GM12865 (cell line): ENCODE measurements at regions not wholly inside any gene's neighbourhood (a gene's known extent, or its start where the extent isn't known, plus 50 kb on each side); places are given as distances from the start of the nearest gene placed in this dataset.
A peak's percentile ranks its signal among the peaks of the same experiment; 100 is the strongest.
"Not testable (repeated sequence)": the region's sequence is repeated elsewhere in the genome, so short reads cannot be mapped to it uniquely, and the experiment has no call there.

Source experiments
- DNase-seq: peaks from one replicate; pipeline ENCODE4 v3.0.0; 2010; ENCODE audit warnings: low read depth
- H3K4me3 ChIP-seq: 2 replicates; pipeline ENCODE4 v1.5.1; 2011; ENCODE audit warnings: mild to moderate bottlenecking, low read depth, low read length, control low read depth
- TF ChIP-seq, protein P1 (sequence below): IDR thresholded peaks from 2 replicates; pipeline ENCODE4 v1.5.1; 2011; ENCODE audit warnings: low read length, control low read depth, low read depth, inconsistent platforms; ENCODE audit not compliant: insufficient read depth; ENCODE audit errors: missing control alignments

- TF ChIP-seq, protein P1, sequence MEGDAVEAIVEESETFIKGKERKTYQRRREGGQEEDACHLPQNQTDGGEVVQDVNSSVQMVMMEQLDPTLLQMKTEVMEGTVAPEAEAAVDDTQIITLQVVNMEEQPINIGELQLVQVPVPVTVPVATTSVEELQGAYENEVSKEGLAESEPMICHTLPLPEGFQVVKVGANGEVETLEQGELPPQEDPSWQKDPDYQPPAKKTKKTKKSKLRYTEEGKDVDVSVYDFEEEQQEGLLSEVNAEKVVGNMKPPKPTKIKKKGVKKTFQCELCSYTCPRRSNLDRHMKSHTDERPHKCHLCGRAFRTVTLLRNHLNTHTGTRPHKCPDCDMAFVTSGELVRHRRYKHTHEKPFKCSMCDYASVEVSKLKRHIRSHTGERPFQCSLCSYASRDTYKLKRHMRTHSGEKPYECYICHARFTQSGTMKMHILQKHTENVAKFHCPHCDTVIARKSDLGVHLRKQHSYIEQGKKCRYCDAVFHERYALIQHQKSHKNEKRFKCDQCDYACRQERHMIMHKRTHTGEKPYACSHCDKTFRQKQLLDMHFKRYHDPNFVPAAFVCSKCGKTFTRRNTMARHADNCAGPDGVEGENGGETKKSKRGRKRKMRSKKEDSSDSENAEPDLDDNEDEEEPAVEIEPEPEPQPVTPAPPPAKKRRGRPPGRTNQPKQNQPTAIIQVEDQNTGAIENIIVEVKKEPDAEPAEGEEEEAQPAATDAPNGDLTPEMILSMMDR: no peak
- no peak overlapping the region for H3K4me3 ChIP-seq
- no peak for DNase-seq
These were observed 88.8 kb upstream of the DMRT1 start for GRCh38 chr9:752681-753200.

DNA sequence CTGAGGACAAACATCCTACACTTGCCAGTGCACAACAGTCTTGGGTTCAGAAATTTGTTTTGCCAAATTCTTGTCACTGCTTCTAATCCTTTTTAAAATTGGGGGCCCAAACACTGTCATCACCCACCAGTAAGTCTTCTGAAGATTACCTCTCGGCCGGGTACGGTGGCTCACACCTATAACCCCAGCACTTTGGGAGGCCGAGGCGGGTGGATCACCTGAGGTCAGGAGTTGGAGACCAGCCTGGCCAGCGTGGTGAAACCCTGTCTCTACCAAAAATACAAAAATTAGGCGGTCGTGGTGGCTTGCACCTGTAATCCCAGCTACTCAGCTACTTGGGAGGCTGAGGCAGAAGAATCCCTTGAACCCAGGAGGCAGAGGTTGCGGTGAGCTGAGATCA is 87.8 kb upstream of the DMRT1 start:
- DNase-seq, H3K4me3 ChIP-seq: not testable (repeated sequence)

GRCh38 chr9:754150-754931 is 87.2 kb upstream of the DMRT1 start:
- no peak overlapping the region for H3K4me3 ChIP-seq
- TF ChIP-seq, protein P1: no peak
- DNase-seq: no peak

DNA sequence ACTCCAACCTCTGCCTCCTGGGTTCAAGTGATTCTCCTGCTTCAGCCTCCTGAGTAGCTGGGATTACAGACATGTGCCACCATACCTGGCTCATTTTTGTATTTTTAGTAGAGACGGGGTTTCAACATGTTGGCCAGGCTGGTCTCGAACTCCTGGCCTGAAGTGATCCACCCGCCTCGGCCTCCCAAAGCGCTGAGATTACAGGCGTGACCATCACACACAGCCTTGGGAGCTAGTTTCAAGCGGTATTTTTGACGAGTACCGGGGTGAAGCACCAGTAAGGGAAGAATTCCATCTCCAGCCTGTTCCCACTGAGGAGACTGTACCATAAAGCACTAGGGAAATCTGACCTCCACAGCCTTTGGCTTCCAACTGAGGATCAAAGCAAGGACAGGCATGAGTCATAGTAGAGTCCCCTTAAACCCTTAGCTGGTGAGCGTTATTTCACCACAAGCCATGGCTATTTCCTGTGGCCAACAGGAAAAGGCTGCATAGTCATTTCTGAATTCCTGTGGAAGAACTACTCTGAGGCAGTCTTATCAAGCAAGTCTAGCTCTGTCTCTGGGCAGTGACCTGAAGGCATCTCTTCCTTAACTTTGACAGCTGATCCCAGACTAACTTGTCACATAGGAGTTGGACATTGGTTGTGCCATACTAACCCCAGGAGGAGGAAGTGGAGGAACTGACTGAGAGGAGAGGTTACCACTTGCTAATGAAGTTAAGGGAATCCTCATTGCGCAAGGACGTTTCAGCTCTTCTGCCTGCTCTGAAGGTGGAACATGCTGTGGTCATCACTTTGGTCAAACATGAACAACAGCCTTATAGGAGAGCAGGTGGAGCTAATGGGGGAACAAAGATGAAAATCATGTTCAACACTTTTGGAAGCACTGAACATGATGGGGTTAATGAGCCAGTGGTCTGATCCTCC is 85.8 kb upstream of the DMRT1 start:
- peak; percentile 75 for DNase-seq
- H3K4me3 ChIP-seq: no peak overlapping the region
- TF ChIP-seq, protein P1: no peak

DNA sequence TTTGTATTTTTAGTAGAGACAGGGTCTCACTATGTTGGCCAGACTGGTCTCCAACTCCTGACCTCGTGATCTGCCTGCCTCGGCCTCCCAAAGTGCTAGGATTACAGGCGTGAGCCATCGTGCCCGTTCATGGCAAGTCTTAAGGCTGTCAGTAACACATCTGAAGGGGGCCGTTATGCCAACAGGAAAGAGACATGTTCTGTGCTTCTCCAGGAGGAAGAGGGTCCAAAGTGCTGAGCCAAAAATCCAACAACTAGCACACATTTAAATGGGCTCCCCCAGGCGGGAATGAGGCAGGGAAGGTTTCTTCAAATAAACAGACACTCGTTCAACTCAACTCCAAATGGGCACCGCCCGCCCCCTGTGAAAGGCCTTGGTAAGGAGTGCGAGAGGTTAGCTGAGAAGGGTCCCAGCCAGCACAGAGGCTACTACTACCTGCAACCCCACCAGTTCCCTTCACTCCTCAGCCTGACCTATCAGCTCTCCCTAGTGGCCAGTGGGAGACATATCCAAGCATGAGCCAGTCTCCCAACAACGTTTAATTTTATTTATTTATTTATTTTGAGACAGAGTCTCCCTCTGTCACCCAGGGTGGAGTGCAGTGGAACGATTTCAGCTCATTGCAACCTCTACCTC is 84.1 kb upstream of the DMRT1 start:
- DNase-seq: peak; percentile 46
- H3K4me3 ChIP-seq: no peak overlapping the region
- TF ChIP-seq, protein P1: peak; percentile 35

DNA sequence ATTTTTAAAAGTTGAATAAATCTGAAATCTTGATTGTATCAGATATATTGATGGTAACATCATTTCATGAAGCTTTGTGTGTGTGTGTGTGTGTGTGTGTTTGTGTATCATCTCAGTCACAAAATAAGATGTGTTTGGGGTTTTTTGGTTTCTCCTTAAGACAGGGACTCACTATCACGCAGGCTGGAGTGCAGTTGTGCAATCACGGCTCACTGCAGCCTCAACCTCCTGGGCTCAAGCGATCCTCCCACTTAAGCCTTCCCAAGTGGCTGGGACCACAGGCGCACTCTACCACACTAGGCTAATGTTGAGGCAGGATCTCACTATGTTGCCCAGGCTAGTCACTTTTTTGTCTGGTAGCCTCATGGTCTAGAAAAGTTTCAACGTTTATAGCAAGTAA is 83.4 kb upstream of the DMRT1 start:
- DNase-seq: no peak
- H3K4me3 ChIP-seq: no peak overlapping the region
- TF ChIP-seq, protein P1: no peak

- TF ChIP-seq, protein P1: no peak
- no peak overlapping the region for H3K4me3 ChIP-seq
- DNase-seq: no peak
These were observed 82.0 kb upstream of the DMRT1 start for GRCh38 chr9:759541-759940.
